HG03097 (cell line): ENCODE measurements at regions not wholly inside any gene's neighbourhood (a gene's known extent, or its start where the extent isn't known, plus 50 kb on each side); places are given as distances from the start of the nearest gene placed in this dataset.

Experiments used
- ATAC-seq: cut with Tn5 transposase; IDR thresholded peaks from one replicate; pipeline ENCODE4 v1.9.1; 2021; ENCODE audit not compliant: unreplicated experiment, low FRiP score

- ATAC-seq, result no peak
These were observed 139.0 kb upstream of the ETAA1 start for GRCh38 chr2:67258122-67258521.

GRCh38 chr2:67258831-67259230 lies 138.3 kb upstream of the ETAA1 start:
- no peak for ATAC-seq

- no peak for ATAC-seq
These were observed 137.4 kb upstream of the ETAA1 start for GRCh38 chr2:67259556-67260342.

- no peak for ATAC-seq
These were observed 136.5 kb upstream of the ETAA1 start for GRCh38 chr2:67260343-67261277.

- no peak for ATAC-seq
These were observed 129.9 kb upstream of the ETAA1 start for GRCh38 chr2:67267241-67267640.

GRCh38 chr2:67268797-67269196 lies 128.3 kb upstream of the ETAA1 start:
- ATAC-seq, result no peak

GRCh38 chr2:67272195-67272594 lies 124.9 kb upstream of the ETAA1 start:
- ATAC-seq, result no peak

GRCh38 chr2:67277450-67277849 lies 119.7 kb upstream of the ETAA1 start:
- ATAC-seq, result no peak

- no peak for ATAC-seq
These were observed 116.0 kb upstream of the ETAA1 start for GRCh38 chr2:67281101-67281500.

- no peak for ATAC-seq
These were observed 113.5 kb upstream of the ETAA1 start for GRCh38 chr2:67283641-67284040.

- ATAC-seq, result no peak
These were observed 110.0 kb upstream of the ETAA1 start for GRCh38 chr2:67286981-67287759.

- no peak for ATAC-seq
These were observed 107.9 kb upstream of the ETAA1 start for GRCh38 chr2:67289271-67289670.

- ATAC-seq, result no peak
These were observed 107.2 kb upstream of the ETAA1 start for GRCh38 chr2:67289921-67290371.

- no peak for ATAC-seq
These were observed 106.5 kb upstream of the ETAA1 start for GRCh38 chr2:67290451-67291290.

GRCh38 chr2:67294218-67294617 lies 102.9 kb upstream of the ETAA1 start:
- no peak for ATAC-seq

GRCh38 chr2:67295406-67295805 lies 101.7 kb upstream of the ETAA1 start:
- ATAC-seq, result no peak

GRCh38 chr2:67295851-67296250 lies 101.3 kb upstream of the ETAA1 start:
- no peak for ATAC-seq

GRCh38 chr2:67304300-67304890 lies 92.7 kb upstream of the ETAA1 start:
- ATAC-seq, result no peak

GRCh38 chr2:67309281-67309680 lies 87.9 kb upstream of the ETAA1 start:
- ATAC-seq, result no peak

GRCh38 chr2:67311536-67311935 lies 85.6 kb upstream of the ETAA1 start:
- ATAC-seq, result no peak
